Stomach (tissue), 8 donors: ENCODE measurements at regions not wholly inside any gene's neighbourhood (a gene's known extent, or its start where the extent isn't known, plus 50 kb on each side); places are given as distances from the start of the nearest gene placed in this dataset.

Experiments
- DNase-seq, 2 donors: peaks; one replicate each; pipeline versions ENCODE4 v3.0.0 to v3.0.0-alpha.2; 2013 to 2019
- H3K27ac ChIP-seq, 5 donors: fragments of 200-600 bp in 4 of 5; sonication (generic) in 4 of 5; one replicate each; pipeline ENCODE4 v1.5.1; 2013 to 2019; ENCODE audit warnings: mild to moderate bottlenecking in 1 of 5, moderate library complexity in 1 of 5
- H3K27me3 ChIP-seq, 3 donors: fragments of 200-600 bp; sonication (generic); one replicate each; pipeline ENCODE4 v1.5.1; 2017 to 2019; ENCODE audit warnings: mixed run types in 1 of 3
- H3K36me3 ChIP-seq, 4 donors: fragments of 200-600 bp; sonication (generic); 1 replicate in 3 of 4; 2 replicates in 1 of 4; pipeline ENCODE4 v1.5.1; 2016 to 2019
- H3K4me1 ChIP-seq, 4 donors: fragments of 200-600 bp; sonication (generic); one replicate each; pipeline ENCODE4 v1.5.1; 2016 to 2019
- H3K4me3 ChIP-seq, 4 donors: fragments of 200-600 bp; sonication (generic) in 3 of 4; one replicate each; pipeline ENCODE4 v1.5.1; 2016 to 2019; ENCODE audit warnings: mild to moderate bottlenecking in 1 of 4
- H3K9me3 ChIP-seq, 4 donors: fragments of 200-600 bp; sonication (generic); one replicate each; pipeline ENCODE4 v1.5.1; 2016 to 2019
- CTCF ChIP-seq, 7 experiments: fragments of 450-650 bp in 4 of 7; fragments of 200-600 bp in 3 of 7; sonication (generic) in 3 of 7; IDR thresholded peaks; one replicate each; pipeline ENCODE4 v1.5.1; 2016 to 2019; ENCODE audit warnings: antibody characterized with exemption in 7 of 7, control low read depth in 2 of 7, mild to moderate bottlenecking in 1 of 7
- EP300 ChIP-seq: sonication (generic); formaldehyde crosslinking; IDR thresholded peaks from one replicate; pipeline ENCODE4 v1.6.1; 2017; ENCODE audit warnings: antibody characterized with exemption
- POLR2A ChIP-seq, 4 donors: fragments of 450-650 bp; IDR thresholded peaks; one replicate each; pipeline ENCODE4 v1.6.1; 2016; ENCODE audit warnings: antibody characterized with exemption in 4 of 4, control low read depth in 2 of 4, mild to moderate bottlenecking in 1 of 4, moderate library complexity in 1 of 4
- POLR2AphosphoS5 ChIP-seq, 3 donors: sonication (generic); formaldehyde crosslinking; IDR thresholded peaks; one replicate each; pipeline ENCODE4 v1.6.1; 2016; ENCODE audit warnings: antibody characterized with exemption in 3 of 3
- WGBS, 5 donors: extraction: QIAGEN DNeasy Blood & Tissue Kit in 3 of 5; methylation state at CpG; one replicate each; pipeline versions ENCODE4 v1.1.5 to v1.1.7; 2013 to 2018; 5-methylcytosine and 5-hydroxymethylcytosine counted together
- intact Hi-C: fragments of 100-400 bp; cut with DNase I; formaldehyde crosslinking; loops from one replicate; pipeline ENCODE4 v1.15.1; 2023; ENCODE audit warnings: low total_unique reads
- donor health status: healthy with polysubstance abuse.
- donor health status: Bipolar disorder and iron deficiency.
- donor health status: healthy.

- H3K4me3 ChIP-seq, result no peak overlapping the region
- WGBS, 5 donors, result 25 to 36% (median 30%) methylated on average over 2 of the region's 2 CpGs
- no peak overlapping the region for H3K27ac ChIP-seq
- DNase-seq, result peak in 1 of 2 donors; percentile 51
- no peaks in the 10 kb centered on the region for H3K27me3 ChIP-seq
- H3K4me1 ChIP-seq, result peaks cover 0 to 4% (median 0%) of the 10 kb centered on the region in 4 donors
- TF ChIP-seq EP300 (no peak), POLR2AphosphoS5 (IDR thresholded peaks at IDR 0.05) (no peak), CTCF (IDR thresholded peaks at IDR 0.05) (no peak), POLR2A (IDR thresholded peaks at IDR 0.05) (no peak)
- intact Hi-C loops, result no loop called here
- H3K36me3 ChIP-seq, result no peaks in the 10 kb centered on the region
- peaks cover 0 to 6% (median 5%) of the 10 kb centered on the region in 4 donors for H3K9me3 ChIP-seq
Measured at GRCh38 chr15:53462651-53463050, 296.8 kb downstream of the WDR72 start.

- Histone ChIP-seq H3K4me3 (no peak overlapping the region), H3K36me3 (no peaks in the 10 kb centered on the region), H3K27me3 (no peaks in the 10 kb centered on the region), H3K9me3 (peaks cover 0 to 6% (median 5%) of the 10 kb centered on the region in 4 donors), H3K27ac (no peak overlapping the region), H3K4me1 (peaks cover 0 to 4% (median 0%) of the 10 kb centered on the region in 4 donors)
- no peak for TF ChIP-seq CTCF (IDR thresholded peaks at IDR 0.05)
- TF ChIP-seq POLR2AphosphoS5 (IDR thresholded peaks at IDR 0.05), result no peak
- no peak for TF ChIP-seq POLR2A (IDR thresholded peaks at IDR 0.05)
- TF ChIP-seq EP300, result no peak
- WGBS, 5 donors, result 88 to 96% (median 93%) methylated on average over 3 of the region's 3 CpGs
- intact Hi-C loops, result no loop called here
- DNase-seq, result no peak
Measured at GRCh38 chr15:53461677-53462076, 297.8 kb downstream of the WDR72 start.

GRCh38 chr15:53458736-53459135 lies 300.7 kb downstream of the WDR72 start:
- intact Hi-C loops, result no loop called here
- Histone ChIP-seq H3K4me1 (peaks cover 0 to 22% (median 5%) of the 10 kb centered on the region in 4 donors), H3K4me3 (no peak overlapping the region), H3K9me3 (peaks cover 0 to 6% (median 5%) of the 10 kb centered on the region in 4 donors), H3K27me3 (no peaks in the 10 kb centered on the region), H3K36me3 (no peaks in the 10 kb centered on the region), H3K27ac (no peak overlapping the region)
- TF ChIP-seq POLR2A (IDR thresholded peaks at IDR 0.05) (no peak), EP300 (no peak), CTCF (IDR thresholded peaks at IDR 0.05) (no peak), POLR2AphosphoS5 (IDR thresholded peaks at IDR 0.05) (no peak)
- no peak for DNase-seq
- WGBS, 5 donors, result 35 to 64% (median 61%) methylated on average over 1 of the region's 1 CpG

GRCh38 chr15:53457479-53457878 lies 302.0 kb downstream of the WDR72 start:
- WGBS, 5 donors, result 71 to 80% (median 73%) methylated on average over 3 of the region's 3 CpGs
- no peak for DNase-seq
- Histone ChIP-seq H3K9me3 (peaks cover 0 to 6% (median 5%) of the 10 kb centered on the region in 4 donors), H3K4me3 (no peak overlapping the region), H3K27me3 (no peaks in the 10 kb centered on the region), H3K27ac (no peak overlapping the region), H3K36me3 (no peaks in the 10 kb centered on the region), H3K4me1 (peaks cover 0 to 29% (median 11%) of the 10 kb centered on the region in 4 donors)
- intact Hi-C loops, result no loop called here
- no peak for TF ChIP-seq CTCF (IDR thresholded peaks at IDR 0.05)
- no peak for TF ChIP-seq POLR2A (IDR thresholded peaks at IDR 0.05)
- no peak for TF ChIP-seq POLR2AphosphoS5 (IDR thresholded peaks at IDR 0.05)
- TF ChIP-seq EP300, result no peak
